ENCODE measurements at regions not wholly inside any gene's neighbourhood (a gene's known extent, or its start where the extent isn't known, plus 50 kb on each side); places are given as distances from the start of the nearest gene placed in this dataset.

DNA sequence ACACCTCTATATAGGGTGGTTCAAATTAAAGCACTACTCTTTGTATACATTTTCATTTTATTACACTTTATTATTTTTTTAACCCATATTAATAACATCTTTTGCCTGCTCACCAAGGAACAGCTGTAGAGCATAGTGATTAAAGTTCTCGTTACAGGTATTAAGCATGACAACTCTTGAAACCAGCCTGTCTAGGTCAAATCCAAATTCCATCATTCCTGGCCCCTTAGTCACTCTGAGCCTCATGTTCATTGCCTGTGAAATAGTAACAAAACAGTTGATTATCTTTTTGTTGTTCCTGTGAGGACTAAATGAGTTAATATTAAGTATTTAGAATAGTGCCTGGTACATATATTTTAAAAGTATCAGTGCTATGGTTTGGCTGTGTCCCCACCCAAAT, 334.5 kb downstream of the RAB38 start:
- TF ChIP-seq ZNF274 (IDR thresholded peaks at IDR 0.05; ENCODE audit: low read depth, low read length), result no peak
- TF ChIP-seq SUZ12 (IDR thresholded peaks at IDR 0.05; ENCODE audit: extremely low read depth, insufficient read depth, insufficient read length), result no peak
- no peak for TF ChIP-seq YY1 (IDR thresholded peaks at IDR 0.05; ENCODE audit: insufficient read depth, insufficient read length)
